Uterus (tissue), 2 donors: ENCODE measurements at regions not wholly inside any gene's neighbourhood (a gene's known extent, or its start where the extent isn't known, plus 50 kb on each side); places are given as distances from the start of the nearest gene placed in this dataset.

Source experiments
- POLR2A ChIP-seq, 2 donors: fragments of 450-650 bp; IDR thresholded peaks; one replicate each; pipeline ENCODE4 v1.6.1; 2016; ENCODE audit warnings: antibody characterized with exemption in 2 of 2, mild to moderate bottlenecking in 1 of 2, moderate library complexity in 1 of 2
- TF ChIP-seq, protein P1 (sequence below), 4 experiments: fragments of 200-600 bp in 2 of 4; fragments of 450-650 bp in 2 of 4; sonication (generic) in 2 of 4; IDR thresholded peaks; one replicate each; pipeline ENCODE4 v1.5.1; 2016 to 2019; ENCODE audit warnings: antibody characterized with exemption in 4 of 4, mild to moderate bottlenecking in 2 of 4, moderate library complexity in 1 of 4

- TF ChIP-seq POLR2A (IDR thresholded peaks at IDR 0.05), result no peak
- TF ChIP-seq, protein P1, sequence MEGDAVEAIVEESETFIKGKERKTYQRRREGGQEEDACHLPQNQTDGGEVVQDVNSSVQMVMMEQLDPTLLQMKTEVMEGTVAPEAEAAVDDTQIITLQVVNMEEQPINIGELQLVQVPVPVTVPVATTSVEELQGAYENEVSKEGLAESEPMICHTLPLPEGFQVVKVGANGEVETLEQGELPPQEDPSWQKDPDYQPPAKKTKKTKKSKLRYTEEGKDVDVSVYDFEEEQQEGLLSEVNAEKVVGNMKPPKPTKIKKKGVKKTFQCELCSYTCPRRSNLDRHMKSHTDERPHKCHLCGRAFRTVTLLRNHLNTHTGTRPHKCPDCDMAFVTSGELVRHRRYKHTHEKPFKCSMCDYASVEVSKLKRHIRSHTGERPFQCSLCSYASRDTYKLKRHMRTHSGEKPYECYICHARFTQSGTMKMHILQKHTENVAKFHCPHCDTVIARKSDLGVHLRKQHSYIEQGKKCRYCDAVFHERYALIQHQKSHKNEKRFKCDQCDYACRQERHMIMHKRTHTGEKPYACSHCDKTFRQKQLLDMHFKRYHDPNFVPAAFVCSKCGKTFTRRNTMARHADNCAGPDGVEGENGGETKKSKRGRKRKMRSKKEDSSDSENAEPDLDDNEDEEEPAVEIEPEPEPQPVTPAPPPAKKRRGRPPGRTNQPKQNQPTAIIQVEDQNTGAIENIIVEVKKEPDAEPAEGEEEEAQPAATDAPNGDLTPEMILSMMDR (IDR thresholded peaks at IDR 0.05), result no peak
These were observed 938.6 kb downstream of the C6orf118 start for GRCh38 chr6:164370773-164371172.
